HEK293 (cell line): ENCODE measurements at regions not wholly inside any gene's neighbourhood (a gene's known extent, or its start where the extent isn't known, plus 50 kb on each side); places are given as distances from the start of the nearest gene placed in this dataset.

ENCODE experiments used
- CTCF ChIA-PET: fragments of 350-600 bp; formaldehyde crosslinking; extraction: SDS; loops from one replicate; lab custom pipeline; 2021; ENCODE audit warnings: antibody characterized with exemption; lab: Yijun Ruan, JAX
- POLR2A ChIA-PET: fragments of 300-600 bp; formaldehyde crosslinking; extraction: SDS; loops from one replicate; lab custom pipeline; 2020; ENCODE audit warnings: antibody characterized with exemption, inconsistent platforms; lab: Yijun Ruan, JAX
- H3K27ac ChIP-seq: fragments of 200-500 bp; sonication (Bioruptor generic); 2 replicates; pipeline ENCODE4 v1.5.1; 2014; ENCODE audit warnings: low read depth, low read length, control low read depth, inconsistent platforms; ENCODE audit errors: extremely low read depth
- H3K36me3 ChIP-seq, 2 experiments: fragments of 200-500 bp in 1 of 2; sonication (Bioruptor generic) in 1 of 2; 1 replicate in 1 of 2; 2 replicates in 1 of 2; pipeline ENCODE4 v1.5.1; 2014 to 2017; ENCODE audit warnings: inconsistent platforms in 2 of 2, low read length in 2 of 2; ENCODE audit not compliant: control insufficient read depth in 2 of 2, insufficient read depth in 1 of 2
- H3K4me1 ChIP-seq: fragments of 200-500 bp; sonication (Bioruptor generic); 2 replicates; pipeline ENCODE4 v1.5.1; 2014; ENCODE audit warnings: mild to moderate bottlenecking, low read length, inconsistent platforms; ENCODE audit not compliant: control insufficient read depth, insufficient read depth
- H3K4me3 ChIP-seq: 2 replicates; pipeline ENCODE4 v1.5.1; 2011; ENCODE audit warnings: low read depth, mild to moderate bottlenecking, control low read depth, low read length, moderate library complexity
- H3K9me3 ChIP-seq: fragments of 200-500 bp; sonication (Bioruptor generic); 2 replicates; pipeline ENCODE4 v1.5.1; 2014; ENCODE audit warnings: low read depth, low read length, inconsistent platforms; ENCODE audit not compliant: control insufficient read depth, insufficient read depth
- BCL11B ChIP-seq: fragments of 450-650 bp; formaldehyde crosslinking; IDR thresholded peaks from 2 replicates; pipeline ENCODE4 v1.5.1; 2016; ENCODE audit warnings: low read depth, missing biosample characterization, missing genetic modification characterization
- GFI1B ChIP-seq: fragments of 450-650 bp; formaldehyde crosslinking; IDR thresholded peaks from 2 replicates; pipeline ENCODE4 v1.5.1; 2016; ENCODE audit warnings: missing biosample characterization, missing genetic modification characterization
- REPIN1 ChIP-seq: fragments of 450-650 bp; formaldehyde crosslinking; IDR thresholded peaks from 2 replicates; pipeline ENCODE4 v1.5.1; 2017; ENCODE audit warnings: missing biosample characterization, missing genetic modification characterization, low read depth
- SALL2 ChIP-seq: fragments of 450-650 bp; formaldehyde crosslinking; IDR thresholded peaks from 2 replicates; pipeline ENCODE4 v1.5.0; 2017; ENCODE audit warnings: missing biosample characterization, mild to moderate bottlenecking, missing genetic modification characterization, borderline replicate concordance
- SP3 ChIP-seq: fragments of 450-650 bp; formaldehyde crosslinking; IDR thresholded peaks from 2 replicates; pipeline ENCODE4 v1.5.1; 2016; ENCODE audit warnings: missing biosample characterization, missing genetic modification characterization
- ZBTB48 ChIP-seq: fragments of 450-650 bp; formaldehyde crosslinking; IDR thresholded peaks from 2 replicates; pipeline ENCODE4 v1.5.1; 2016; ENCODE audit warnings: missing biosample characterization, missing genetic modification characterization
- ZBTB8A ChIP-seq: fragments of 450-650 bp; formaldehyde crosslinking; IDR thresholded peaks from 2 replicates; pipeline ENCODE4 v1.5.1; 2016; ENCODE audit warnings: missing biosample characterization, missing genetic modification characterization
- ZNF146 ChIP-seq: fragments of 450-650 bp; formaldehyde crosslinking; IDR thresholded peaks from 2 replicates; pipeline ENCODE4 v1.5.1; 2016; ENCODE audit warnings: missing biosample characterization, missing genetic modification characterization
- ZNF214 ChIP-seq: fragments of 450-650 bp; formaldehyde crosslinking; IDR thresholded peaks from 2 replicates; pipeline ENCODE4 v1.5.1; 2017; ENCODE audit warnings: missing biosample characterization, mild to moderate bottlenecking, missing genetic modification characterization, borderline replicate concordance
- ZNF23 ChIP-seq: fragments of 450-650 bp; formaldehyde crosslinking; IDR thresholded peaks from 2 replicates; pipeline ENCODE4 v1.5.1; 2016; ENCODE audit warnings: missing biosample characterization, missing genetic modification characterization, borderline replicate concordance
- ZNF404 ChIP-seq: fragments of 450-650 bp; formaldehyde crosslinking; IDR thresholded peaks from 2 replicates; pipeline ENCODE4 v1.5.1; 2017; ENCODE audit warnings: missing biosample characterization, missing genetic modification characterization
- ZNF48 ChIP-seq: fragments of 450-650 bp; formaldehyde crosslinking; IDR thresholded peaks from 2 replicates; pipeline ENCODE4 v1.5.1; 2016; ENCODE audit warnings: missing biosample characterization, missing genetic modification characterization
- ZNF558 ChIP-seq: fragments of 450-650 bp; formaldehyde crosslinking; IDR thresholded peaks from 2 replicates; pipeline ENCODE4 v1.5.1; 2016; ENCODE audit warnings: missing biosample characterization, missing genetic modification characterization
- ZNF561 ChIP-seq: fragments of 450-650 bp; IDR thresholded peaks from 2 replicates; pipeline ENCODE4 v1.5.1; 2018; ENCODE audit warnings: missing biosample characterization, missing genetic modification characterization, borderline replicate concordance
- ZNF610 ChIP-seq: fragments of 450-650 bp; formaldehyde crosslinking; IDR thresholded peaks from 2 replicates; pipeline ENCODE4 v1.5.1; 2016; ENCODE audit warnings: missing biosample characterization, missing genetic modification characterization, borderline replicate concordance
- ZNF792 ChIP-seq: fragments of 450-650 bp; formaldehyde crosslinking; IDR thresholded peaks from 2 replicates; pipeline ENCODE4 v1.5.1; 2016; ENCODE audit warnings: missing biosample characterization, missing genetic modification characterization
- ZSCAN30 ChIP-seq: fragments of 450-650 bp; IDR thresholded peaks from 2 replicates; pipeline ENCODE4 v1.5.1; 2018; ENCODE audit warnings: missing biosample characterization, mild to moderate bottlenecking, missing genetic modification characterization, moderate library complexity
- TF ChIP-seq, protein P1 (sequence below): fragments of 450-650 bp; formaldehyde crosslinking; IDR thresholded peaks from 2 replicates; pipeline ENCODE4 v1.5.1; 2016; ENCODE audit warnings: missing biosample characterization, missing genetic modification characterization
- TF ChIP-seq, protein P2 (sequence below): fragments of 450-650 bp; formaldehyde crosslinking; IDR thresholded peaks from 2 replicates; pipeline ENCODE4 v1.5.1; 2017; ENCODE audit warnings: missing biosample characterization, mild to moderate bottlenecking, missing genetic modification characterization, moderate library complexity
- TF ChIP-seq, protein P3 (sequence below): fragments of 450-650 bp; formaldehyde crosslinking; IDR thresholded peaks from 2 replicates; pipeline ENCODE4 v1.5.1; 2016; ENCODE audit warnings: missing biosample characterization, missing genetic modification characterization
- TF ChIP-seq, protein P4 (sequence below): fragments of 450-650 bp; formaldehyde crosslinking; IDR thresholded peaks from 2 replicates; pipeline ENCODE4 v1.5.1; 2016; ENCODE audit warnings: missing biosample characterization, missing genetic modification characterization
- TF ChIP-seq, protein P5 (sequence below): fragments of 450-650 bp; formaldehyde crosslinking; IDR thresholded peaks from 2 replicates; pipeline ENCODE4; 2016; ENCODE audit warnings: missing biosample characterization, missing genetic modification characterization
- TF ChIP-seq, protein P6 (sequence below): fragments of 450-650 bp; formaldehyde crosslinking; IDR thresholded peaks from 2 replicates; pipeline ENCODE4 v1.5.1; 2016; ENCODE audit warnings: missing biosample characterization, missing genetic modification characterization

DNA sequence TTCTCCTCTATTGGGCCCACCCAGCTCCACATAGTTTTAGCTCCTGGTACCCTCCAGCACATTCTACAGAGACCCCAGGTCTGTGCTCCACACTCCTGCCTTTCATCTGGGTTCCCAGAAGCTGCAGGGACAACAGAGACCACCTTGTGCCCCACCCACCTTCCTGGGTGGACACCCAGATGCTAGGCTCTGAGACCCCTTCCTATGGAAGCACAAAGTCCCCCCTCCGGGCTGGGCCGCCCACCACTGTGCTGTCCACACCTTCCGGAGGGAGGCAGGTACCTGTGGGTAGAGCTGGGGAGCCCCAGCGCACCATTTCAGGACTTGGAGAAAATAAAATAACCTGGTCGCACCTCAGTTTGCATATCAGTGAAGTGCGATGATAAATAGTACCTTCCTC is 224.9 kb upstream of the FOXF1 start:
- Histone ChIP-seq H3K4me3 (no peak overlapping the region), H3K4me1 (no peaks in the 10 kb centered on the region), H3K9me3 (no peaks in the 10 kb centered on the region), H3K36me3 (no peaks in the 10 kb centered on the region), H3K27ac (no peak overlapping the region)
- ChIA-PET CTCF (no interaction called here), POLR2A (no interaction called here)
- no peak for TF ChIP-seq ZNF561 (tag by site-specific recombination)
- TF ChIP-seq ZBTB48 (tag by site-specific recombination), result no peak
- TF ChIP-seq, protein P1, sequence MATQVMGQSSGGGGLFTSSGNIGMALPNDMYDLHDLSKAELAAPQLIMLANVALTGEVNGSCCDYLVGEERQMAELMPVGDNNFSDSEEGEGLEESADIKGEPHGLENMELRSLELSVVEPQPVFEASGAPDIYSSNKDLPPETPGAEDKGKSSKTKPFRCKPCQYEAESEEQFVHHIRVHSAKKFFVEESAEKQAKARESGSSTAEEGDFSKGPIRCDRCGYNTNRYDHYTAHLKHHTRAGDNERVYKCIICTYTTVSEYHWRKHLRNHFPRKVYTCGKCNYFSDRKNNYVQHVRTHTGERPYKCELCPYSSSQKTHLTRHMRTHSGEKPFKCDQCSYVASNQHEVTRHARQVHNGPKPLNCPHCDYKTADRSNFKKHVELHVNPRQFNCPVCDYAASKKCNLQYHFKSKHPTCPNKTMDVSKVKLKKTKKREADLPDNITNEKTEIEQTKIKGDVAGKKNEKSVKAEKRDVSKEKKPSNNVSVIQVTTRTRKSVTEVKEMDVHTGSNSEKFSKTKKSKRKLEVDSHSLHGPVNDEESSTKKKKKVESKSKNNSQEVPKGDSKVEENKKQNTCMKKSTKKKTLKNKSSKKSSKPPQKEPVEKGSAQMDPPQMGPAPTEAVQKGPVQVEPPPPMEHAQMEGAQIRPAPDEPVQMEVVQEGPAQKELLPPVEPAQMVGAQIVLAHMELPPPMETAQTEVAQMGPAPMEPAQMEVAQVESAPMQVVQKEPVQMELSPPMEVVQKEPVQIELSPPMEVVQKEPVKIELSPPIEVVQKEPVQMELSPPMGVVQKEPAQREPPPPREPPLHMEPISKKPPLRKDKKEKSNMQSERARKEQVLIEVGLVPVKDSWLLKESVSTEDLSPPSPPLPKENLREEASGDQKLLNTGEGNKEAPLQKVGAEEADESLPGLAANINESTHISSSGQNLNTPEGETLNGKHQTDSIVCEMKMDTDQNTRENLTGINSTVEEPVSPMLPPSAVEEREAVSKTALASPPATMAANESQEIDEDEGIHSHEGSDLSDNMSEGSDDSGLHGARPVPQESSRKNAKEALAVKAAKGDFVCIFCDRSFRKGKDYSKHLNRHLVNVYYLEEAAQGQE, result no peak
- TF ChIP-seq, protein P2, sequence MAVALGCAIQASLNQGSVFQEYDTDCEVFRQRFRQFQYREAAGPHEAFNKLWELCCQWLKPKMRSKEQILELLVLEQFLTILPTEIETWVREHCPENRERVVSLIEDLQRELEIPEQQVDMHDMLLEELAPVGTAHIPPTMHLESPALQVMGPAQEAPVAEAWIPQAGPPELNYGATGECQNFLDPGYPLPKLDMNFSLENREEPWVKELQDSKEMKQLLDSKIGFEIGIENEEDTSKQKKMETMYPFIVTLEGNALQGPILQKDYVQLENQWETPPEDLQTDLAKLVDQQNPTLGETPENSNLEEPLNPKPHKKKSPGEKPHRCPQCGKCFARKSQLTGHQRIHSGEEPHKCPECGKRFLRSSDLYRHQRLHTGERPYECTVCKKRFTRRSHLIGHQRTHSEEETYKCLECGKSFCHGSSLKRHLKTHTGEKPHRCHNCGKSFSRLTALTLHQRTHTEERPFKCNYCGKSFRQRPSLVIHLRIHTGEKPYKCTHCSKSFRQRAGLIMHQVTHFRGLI (tag by site-specific recombination), result no peak
- TF ChIP-seq, protein P3, sequence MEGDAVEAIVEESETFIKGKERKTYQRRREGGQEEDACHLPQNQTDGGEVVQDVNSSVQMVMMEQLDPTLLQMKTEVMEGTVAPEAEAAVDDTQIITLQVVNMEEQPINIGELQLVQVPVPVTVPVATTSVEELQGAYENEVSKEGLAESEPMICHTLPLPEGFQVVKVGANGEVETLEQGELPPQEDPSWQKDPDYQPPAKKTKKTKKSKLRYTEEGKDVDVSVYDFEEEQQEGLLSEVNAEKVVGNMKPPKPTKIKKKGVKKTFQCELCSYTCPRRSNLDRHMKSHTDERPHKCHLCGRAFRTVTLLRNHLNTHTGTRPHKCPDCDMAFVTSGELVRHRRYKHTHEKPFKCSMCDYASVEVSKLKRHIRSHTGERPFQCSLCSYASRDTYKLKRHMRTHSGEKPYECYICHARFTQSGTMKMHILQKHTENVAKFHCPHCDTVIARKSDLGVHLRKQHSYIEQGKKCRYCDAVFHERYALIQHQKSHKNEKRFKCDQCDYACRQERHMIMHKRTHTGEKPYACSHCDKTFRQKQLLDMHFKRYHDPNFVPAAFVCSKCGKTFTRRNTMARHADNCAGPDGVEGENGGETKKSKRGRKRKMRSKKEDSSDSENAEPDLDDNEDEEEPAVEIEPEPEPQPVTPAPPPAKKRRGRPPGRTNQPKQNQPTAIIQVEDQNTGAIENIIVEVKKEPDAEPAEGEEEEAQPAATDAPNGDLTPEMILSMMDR (tag by site-specific recombination), result no peak
- TF ChIP-seq GFI1B (tag by site-specific recombination), result no peak
- no peak for TF ChIP-seq ZNF48
- no peak for TF ChIP-seq ZNF610 (tag by site-specific recombination)
- TF ChIP-seq ZSCAN30 (tag by site-specific recombination), result no peak
- no peak for TF ChIP-seq ZNF792 (tag by site-specific recombination)
- TF ChIP-seq ZBTB8A (tag by site-specific recombination), result no peak
- TF ChIP-seq SALL2 (tag by site-specific recombination), result no peak
- TF ChIP-seq ZNF146 (tag by site-specific recombination), result no peak
- no peak for TF ChIP-seq SP3 (tag by site-specific recombination)
- TF ChIP-seq ZNF23, result no peak
- no peak for TF ChIP-seq ZNF558
- no peak for TF ChIP-seq ZNF214 (tag by site-specific recombination)

DNA sequence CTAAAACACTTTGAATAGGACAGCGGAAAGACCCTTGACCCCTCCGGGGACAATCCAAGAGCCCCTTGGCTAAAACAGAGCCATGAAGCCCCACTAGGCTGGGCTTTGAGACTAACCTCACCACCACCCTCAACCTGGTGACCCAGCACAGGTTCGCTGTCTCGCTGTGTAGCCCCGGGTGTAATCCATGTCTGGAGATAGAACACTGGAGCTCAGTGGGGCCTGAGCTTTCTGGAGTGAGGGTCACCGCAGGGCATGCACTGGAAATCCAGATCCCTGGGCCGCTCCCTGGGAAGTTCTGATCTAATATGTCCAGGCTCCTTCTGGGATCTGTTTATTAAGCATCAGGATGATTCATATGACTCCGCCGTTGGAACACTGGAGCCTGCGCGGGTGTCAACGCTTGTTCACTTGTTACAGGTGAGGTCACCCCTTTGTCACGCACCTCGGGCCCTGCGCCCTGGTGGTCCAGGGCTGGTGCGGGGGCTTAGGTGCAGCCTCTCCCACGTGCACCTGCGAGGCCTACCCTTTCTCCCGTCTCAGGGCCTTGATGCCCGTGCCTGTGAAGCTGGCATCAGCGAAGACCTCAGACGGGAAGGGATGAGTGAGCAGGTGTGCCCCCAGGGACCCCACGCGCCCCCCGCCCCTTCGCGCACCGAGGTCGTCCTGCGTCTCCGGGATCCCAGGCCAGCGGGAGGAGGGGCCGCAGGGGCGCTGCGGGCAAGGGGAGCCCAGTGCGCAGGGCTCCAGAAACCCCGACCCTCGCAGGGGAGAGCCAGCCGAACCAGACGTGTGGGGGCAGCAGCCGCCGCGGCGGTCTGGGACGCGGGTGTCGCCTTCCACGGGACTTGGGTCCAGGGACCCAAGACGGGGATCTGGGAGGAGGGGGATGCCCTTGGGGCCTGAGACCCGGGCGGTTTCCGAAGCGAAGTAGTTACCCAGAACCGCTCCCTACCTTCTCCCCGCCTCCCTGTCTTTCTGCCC is 224.1 kb upstream of the FOXF1 start:
- no peaks in the 10 kb centered on the region for H3K9me3 ChIP-seq
- no peak overlapping the region for H3K27ac ChIP-seq
- H3K36me3 ChIP-seq, result no peaks in the 10 kb centered on the region
- POLR2A ChIA-PET, result no interaction called here
- CTCF ChIA-PET, result interaction anchor here (0.7 kb wide), 1 partner anchor 35 kb away, joined by 3 read pairs; no protein-coding TSS in a partner anchor
- no peaks in the 10 kb centered on the region for H3K4me1 ChIP-seq
- no peak overlapping the region for H3K4me3 ChIP-seq
- TF ChIP-seq, protein P4, sequence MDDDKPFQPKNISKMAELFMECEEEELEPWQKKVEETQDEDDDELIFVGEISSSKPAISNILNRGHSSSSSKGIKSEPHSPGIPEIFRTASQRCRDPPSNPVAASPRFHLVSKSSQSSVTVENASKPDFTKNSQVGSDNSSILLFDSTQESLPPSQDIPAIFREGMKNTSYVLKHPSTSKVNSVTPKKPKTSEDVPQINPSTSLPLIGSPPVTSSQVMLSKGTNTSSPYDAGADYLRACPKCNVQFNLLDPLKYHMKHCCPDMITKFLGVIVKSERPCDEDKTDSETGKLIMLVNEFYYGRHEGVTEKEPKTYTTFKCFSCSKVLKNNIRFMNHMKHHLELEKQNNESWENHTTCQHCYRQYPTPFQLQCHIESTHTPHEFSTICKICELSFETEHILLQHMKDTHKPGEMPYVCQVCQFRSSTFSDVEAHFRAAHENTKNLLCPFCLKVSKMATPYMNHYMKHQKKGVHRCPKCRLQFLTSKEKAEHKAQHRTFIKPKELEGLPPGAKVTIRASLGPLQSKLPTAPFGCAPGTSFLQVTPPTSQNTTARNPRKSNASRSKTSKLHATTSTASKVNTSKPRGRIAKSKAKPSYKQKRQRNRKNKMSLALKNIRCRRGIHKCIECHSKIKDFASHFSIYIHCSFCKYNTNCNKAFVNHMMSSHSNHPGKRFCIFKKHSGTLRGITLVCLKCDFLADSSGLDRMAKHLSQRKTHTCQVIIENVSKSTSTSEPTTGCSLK, result no peak
- TF ChIP-seq ZNF404 (tag by site-specific recombination) (no peak), REPIN1 (no peak), SALL2 (tag by site-specific recombination) (no peak), BCL11B (no peak)
- TF ChIP-seq, protein P5, sequence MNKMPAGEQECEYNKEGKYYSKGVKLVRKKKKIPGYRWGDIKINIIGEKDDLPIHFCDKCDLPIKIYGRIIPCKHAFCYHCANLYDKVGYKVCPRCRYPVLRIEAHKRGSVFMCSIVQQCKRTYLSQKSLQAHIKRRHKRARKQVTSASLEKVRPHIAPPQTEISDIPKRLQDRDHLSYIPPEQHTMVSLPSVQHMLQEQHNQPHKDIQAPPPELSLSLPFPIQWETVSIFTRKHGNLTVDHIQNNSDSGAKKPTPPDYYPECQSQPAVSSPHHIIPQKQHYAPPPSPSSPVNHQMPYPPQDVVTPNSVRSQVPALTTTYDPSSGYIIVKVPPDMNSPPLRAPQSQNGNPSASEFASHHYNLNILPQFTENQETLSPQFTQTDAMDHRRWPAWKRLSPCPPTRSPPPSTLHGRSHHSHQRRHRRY (tag by site-specific recombination), result no peak
- TF ChIP-seq, protein P6, sequence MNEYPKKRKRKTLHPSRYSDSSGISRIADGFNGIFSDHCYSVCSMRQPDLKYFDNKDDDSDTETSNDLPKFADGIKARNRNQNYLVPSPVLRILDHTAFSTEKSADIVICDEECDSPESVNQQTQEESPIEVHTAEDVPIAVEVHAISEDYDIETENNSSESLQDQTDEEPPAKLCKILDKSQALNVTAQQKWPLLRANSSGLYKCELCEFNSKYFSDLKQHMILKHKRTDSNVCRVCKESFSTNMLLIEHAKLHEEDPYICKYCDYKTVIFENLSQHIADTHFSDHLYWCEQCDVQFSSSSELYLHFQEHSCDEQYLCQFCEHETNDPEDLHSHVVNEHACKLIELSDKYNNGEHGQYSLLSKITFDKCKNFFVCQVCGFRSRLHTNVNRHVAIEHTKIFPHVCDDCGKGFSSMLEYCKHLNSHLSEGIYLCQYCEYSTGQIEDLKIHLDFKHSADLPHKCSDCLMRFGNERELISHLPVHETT (tag by site-specific recombination), result no peak
